HepG2 (cell line): ENCODE measurements at regions not wholly inside any gene's neighbourhood (a gene's known extent, or its start where the extent isn't known, plus 50 kb on each side); places are given as distances from the start of the nearest gene placed in this dataset.

Experiments used
- ATAC-seq: fragments of 200-7000 bp; cut with Tn5 transposase; 3 replicates; pipeline ENCODE4 v1.9.1; 2020; ENCODE audit warnings: mild to moderate bottlenecking, moderate library complexity
- BruUV-seq: library from RNA; stranded (reverse); fragments of 400-500 nt; replicated peaks from 2 replicates; lab custom pipeline; 2021; lab: Mats Ljungman, UMichigan
- CTCF ChIA-PET: fragments of 300-600 bp; formaldehyde crosslinking; extraction: SDS; loops from one replicate; lab custom pipeline; 2021; ENCODE audit warnings: low total read pairs, inconsistent platforms, low intra/inter-chr PET ratio; lab: Yijun Ruan, JAX
- POLR2A ChIA-PET: fragments of 350-600 bp; sonication (Branson Sonifier 250); formaldehyde crosslinking; loops from one replicate; lab custom pipeline; 2020; ENCODE audit warnings: antibody characterized with exemption, inconsistent platforms; lab: Yijun Ruan, JAX
- DNase-seq: peaks from one replicate; pipeline ENCODE4 v3.0.0-alpha.2; 2015; ENCODE audit warnings: low spot score
- FAIRE-seq: peaks from 3 replicates; lab custom pipeline; 2011; peaks lifted over from hg19 to GRCh38; lab: Jason Lieb, UNC
- H2AFZ ChIP-seq: one replicate; pipeline ENCODE4 v1.6.1; 2011; ENCODE audit warnings: low read length, inconsistent platforms
- H3K27ac ChIP-seq: fragments of 300-600 bp; 3 replicates; pipeline ENCODE4 v1.8.0; 2011; ENCODE audit warnings: mixed run types, mild to moderate bottlenecking, mixed read lengths, low read length, inconsistent platforms; ENCODE audit not compliant: insufficient read depth; ENCODE audit errors: extremely low read length
- H3K27me3 ChIP-seq, 2 experiments: fragments of 200-600 bp in 1 of 2; 2 replicates in 1 of 2; 3 replicates in 1 of 2; pipeline versions ENCODE4 v1.6.0 to v1.8.0; 2011; ENCODE audit warnings: low read length in 2 of 2, mild to moderate bottlenecking in 2 of 2, moderate library complexity in 2 of 2, inconsistent platforms in 1 of 2; ENCODE audit not compliant: insufficient read depth in 2 of 2, control insufficient read depth in 1 of 2
- H3K36me3 ChIP-seq, 2 experiments: fragments of 200-600 bp in 1 of 2; replicated peaks in 1 of 2; 2 replicates in 1 of 2; 3 replicates in 1 of 2; pipeline versions ENCODE4 v1.5.1 to v1.8.0; 2011; ENCODE audit warnings: low read length in 2 of 2, inconsistent platforms in 1 of 2; ENCODE audit not compliant: insufficient read depth in 2 of 2, control insufficient read depth in 1 of 2
- H3K4me1 ChIP-seq: 2 replicates; pipeline ENCODE4 v1.5.1; 2012; ENCODE audit warnings: low read length, inconsistent platforms; ENCODE audit not compliant: insufficient read depth
- H3K4me2 ChIP-seq: 2 replicates; pipeline ENCODE4 v1.6.0; 2011; ENCODE audit warnings: low read depth, low read length, inconsistent platforms
- H3K4me3 ChIP-seq, 3 experiments: fragments of 200-600 bp in 1 of 3; sonication (generic), shearing (Covaris generic) in 1 of 3; replicated peaks in 1 of 3; 2 replicates each; pipeline ENCODE4 v1.5.1; 2011 to 2016; ENCODE audit warnings: low read length in 3 of 3, inconsistent platforms in 2 of 3, low read depth in 2 of 3, mild to moderate bottlenecking in 2 of 3, control low read depth in 1 of 3, mixed read lengths in 1 of 3; ENCODE audit not compliant: insufficient read depth in 1 of 3
- H3K79me2 ChIP-seq: one replicate; pipeline ENCODE4 v1.6.1; 2011; ENCODE audit warnings: low read length, inconsistent platforms; ENCODE audit not compliant: insufficient read depth
- H3K9ac ChIP-seq: 2 replicates; pipeline ENCODE4 v1.6.0; 2011; ENCODE audit warnings: mild to moderate bottlenecking, low read depth, low read length, inconsistent platforms; ENCODE audit not compliant: insufficient read depth
- H3K9me3 ChIP-seq: 2 replicates; pipeline ENCODE4 v1.5.1; 2012; ENCODE audit warnings: mild to moderate bottlenecking, low read length
- H4K20me1 ChIP-seq: 2 replicates; pipeline ENCODE4 v1.6.0; 2011; ENCODE audit warnings: inconsistent platforms, mild to moderate bottlenecking, low read length, moderate library complexity; ENCODE audit not compliant: insufficient read depth
- AKAP8 ChIP-seq: sonication (generic); formaldehyde crosslinking; IDR thresholded peaks from 2 replicates; pipeline ENCODE4 v1.5.1; 2020; ENCODE audit warnings: mild to moderate bottlenecking, missing genetic modification reagents
- ARID3A ChIP-seq: IDR thresholded peaks from 2 replicates; pipeline ENCODE4 v1.6.1; 2012; ENCODE audit warnings: low read depth, low read length, improper control_type of control experiment
- ATAD3A ChIP-seq: sonication (generic); formaldehyde crosslinking; IDR thresholded peaks from 2 replicates; pipeline ENCODE4 v1.4.0; 2020; ENCODE audit warnings: missing genetic modification reagents
- CEBPG ChIP-seq: IDR thresholded peaks from 2 replicates; pipeline ENCODE4 v1.6.1; 2016
- CTCF ChIP-seq: sonication (generic); formaldehyde crosslinking; IDR thresholded peaks from 2 replicates; pipeline ENCODE4 v1.5.0; 2020; ENCODE audit warnings: mild to moderate bottlenecking, missing genetic modification reagents, moderate library complexity
- E2F1 ChIP-seq: sonication (generic); formaldehyde crosslinking; IDR thresholded peaks from 2 replicates; pipeline ENCODE4 v1.5.0; 2020; ENCODE audit warnings: missing genetic modification reagents
- ETV5 ChIP-seq: IDR thresholded peaks from 2 replicates; pipeline ENCODE4 v1.6.1; 2018; ENCODE audit warnings: missing biosample characterization, missing genetic modification reagents, inconsistent platforms, borderline replicate concordance
- KDM3A ChIP-seq: IDR thresholded peaks from 2 replicates; pipeline ENCODE4 v1.6.1; 2018; ENCODE audit warnings: low read depth, missing compliant biosample characterization
- MYC ChIP-seq: sonication (generic); formaldehyde crosslinking; IDR thresholded peaks from 2 replicates; pipeline ENCODE4 v1.9.0; 2021; ENCODE audit warnings: missing genetic modification reagents, borderline replicate concordance
- RCOR2 ChIP-seq: IDR thresholded peaks from 2 replicates; pipeline ENCODE4 v1.6.1; 2016; ENCODE audit warnings: missing biosample characterization, missing genetic modification reagents
- SP1 ChIP-seq, 2 experiments: fragments of 450-650 bp in 1 of 2; sonication (generic) in 1 of 2; formaldehyde crosslinking in 1 of 2; IDR thresholded peaks; 2 replicates each; pipeline versions ENCODE4 v1.4.0 to v1.6.1; 2016 to 2020; ENCODE audit warnings: missing genetic modification reagents in 1 of 2
- TAF15 ChIP-seq: fragments of 200-400 bp; formaldehyde crosslinking; IDR thresholded peaks from one replicate; pipeline ENCODE4 v1.6.1; 2018; ENCODE audit warnings: mild to moderate bottlenecking, low read depth, low read length; ENCODE audit not compliant: poor library complexity, severe bottlenecking
- TARDBP ChIP-seq: sonication (generic); formaldehyde crosslinking; IDR thresholded peaks from 2 replicates; pipeline ENCODE4 v1.8.0; 2022; ENCODE audit warnings: mild to moderate bottlenecking, missing genetic modification reagents
- TFE3 ChIP-seq: IDR thresholded peaks from 2 replicates; pipeline ENCODE4 v1.6.1; 2016
- XRCC5 ChIP-seq: fragments of 200-400 bp; formaldehyde crosslinking; optimal IDR thresholded peaks from 2 replicates; pipeline ENCODE3; 2017; ENCODE audit warnings: mild to moderate bottlenecking, low read length
- ZNF10 ChIP-seq: sonication (generic); formaldehyde crosslinking; IDR thresholded peaks from 2 replicates; pipeline ENCODE4 v1.4.0; 2020; ENCODE audit warnings: mild to moderate bottlenecking, low read depth, missing genetic modification reagents, borderline replicate concordance
- ZNF121 ChIP-seq: sonication (generic); formaldehyde crosslinking; IDR thresholded peaks from 2 replicates; pipeline ENCODE4 v1.5.0; 2020; ENCODE audit warnings: mild to moderate bottlenecking, missing genetic modification reagents
- ZNF510 ChIP-seq: sonication (generic); formaldehyde crosslinking; IDR thresholded peaks from 2 replicates; pipeline ENCODE4 v1.4.0; 2020; ENCODE audit warnings: low read depth, mild to moderate bottlenecking, missing genetic modification reagents
- ZNF543 ChIP-seq: sonication (generic); formaldehyde crosslinking; IDR thresholded peaks from 2 replicates; pipeline ENCODE4 v1.4.0; 2020; ENCODE audit warnings: mild to moderate bottlenecking, missing genetic modification reagents
- ZNF792 ChIP-seq: IDR thresholded peaks from 2 replicates; pipeline ENCODE4 v1.6.1; 2016
- WGBS: methylation state at CpG from one replicate; pipeline ENCODE4 v1.1.6; 2017; ENCODE audit warnings: low lambda C conversion rate; 5-methylcytosine and 5-hydroxymethylcytosine counted together
- in situ Hi-C: cut with HindIII; loops from 2 replicates; pipeline ENCODE4 v1.10.0; 2017; ENCODE audit warnings: low pct_unique_long_range_greater_than_20kb; ENCODE audit not compliant: extremely low pct_ligation_motif_present
- intact Hi-C: fragments of 100-400 bp; cut with micrococcal nuclease; formaldehyde crosslinking; loops from one replicate; pipeline ENCODE4 v1.10.0; 2022; ENCODE audit not compliant: unreplicated experiment

GRCh38 chr2:8030573-8031303, 651.1 kb upstream of the ID2 start:
- peaks cover 3 to 25% of the 10 kb centered on the region in 2 experiments; a peak in 3 of 5 replicates for H3K27me3 ChIP-seq
- WGBS = 21% methylated on average over 7 of the region's 8 CpGs
- intact Hi-C loops = no loop called here
- FAIRE-seq (no peak), ATAC-seq (no peak)
- no TSS peak for BruUV-seq
- no peaks in the 10 kb centered on the region for H3K36me3 ChIP-seq
- H3K4me1 ChIP-seq = no peaks in the 10 kb centered on the region
- H3K27ac ChIP-seq = no peak overlapping the region
- ChIA-PET CTCF (no interaction called here), POLR2A (no interaction called here)
- H3K4me2 ChIP-seq = no peak overlapping the region
- no peaks in the 10 kb centered on the region for H4K20me1 ChIP-seq
- no peak for TF ChIP-seq ZNF543 (CRISPR knock-in tag)
- TF ChIP-seq ZNF792 (CRISPR knock-in tag) = no peak
- TF ChIP-seq MYC (CRISPR knock-in tag) = no peak
- no peak for TF ChIP-seq CTCF (CRISPR knock-in tag)
- no peak for TF ChIP-seq ETV5 (CRISPR knock-in tag)
- no peak for TF ChIP-seq TARDBP (CRISPR knock-in tag)
- no peak for TF ChIP-seq TAF15
- no peak for TF ChIP-seq E2F1 (CRISPR knock-in tag)
- no peak for TF ChIP-seq TFE3
- no peak for TF ChIP-seq ZNF121 (CRISPR knock-in tag)
- TF ChIP-seq RCOR2 = no peak
- no peak for TF ChIP-seq KDM3A (CRISPR knock-in tag)
- TF ChIP-seq ARID3A = no peak
- TF ChIP-seq SP1 (IDR thresholded peaks at IDR 0.05) = no peak
- no peak for TF ChIP-seq SP1 (CRISPR knock-in tag; IDR thresholded peaks at IDR 0.05)
- TF ChIP-seq ZNF10 (CRISPR knock-in tag) = no peak
- no peak for TF ChIP-seq AKAP8 (CRISPR knock-in tag)
- no peak for TF ChIP-seq ATAD3A
- TF ChIP-seq CEBPG = no peak
- TF ChIP-seq XRCC5 = no peak
- TF ChIP-seq ZNF510 (CRISPR knock-in tag) = no peak
- TF ChIP-seq, all 625 proteins: peak for 0
- Histone ChIP-seq H3K79me2 (no peaks in the 10 kb centered on the region), H3K9me3 (no peaks in the 10 kb centered on the region), H3K9ac (no peak overlapping the region), H2AFZ (no peak overlapping the region), H3K4me3 (no peak overlapping the region)
- DNase-seq = no peak
- in situ Hi-C loops = no loop called here
